ENCODE measurements at regions not wholly inside any gene's neighbourhood (a gene's known extent, or its start where the extent isn't known, plus 50 kb on each side); places are given as distances from the start of the nearest gene placed in this dataset.
"Not testable (repeated sequence)": the region's sequence is repeated elsewhere in the genome, so short reads cannot be mapped to it uniquely, and the experiment has no call there.

DNA sequence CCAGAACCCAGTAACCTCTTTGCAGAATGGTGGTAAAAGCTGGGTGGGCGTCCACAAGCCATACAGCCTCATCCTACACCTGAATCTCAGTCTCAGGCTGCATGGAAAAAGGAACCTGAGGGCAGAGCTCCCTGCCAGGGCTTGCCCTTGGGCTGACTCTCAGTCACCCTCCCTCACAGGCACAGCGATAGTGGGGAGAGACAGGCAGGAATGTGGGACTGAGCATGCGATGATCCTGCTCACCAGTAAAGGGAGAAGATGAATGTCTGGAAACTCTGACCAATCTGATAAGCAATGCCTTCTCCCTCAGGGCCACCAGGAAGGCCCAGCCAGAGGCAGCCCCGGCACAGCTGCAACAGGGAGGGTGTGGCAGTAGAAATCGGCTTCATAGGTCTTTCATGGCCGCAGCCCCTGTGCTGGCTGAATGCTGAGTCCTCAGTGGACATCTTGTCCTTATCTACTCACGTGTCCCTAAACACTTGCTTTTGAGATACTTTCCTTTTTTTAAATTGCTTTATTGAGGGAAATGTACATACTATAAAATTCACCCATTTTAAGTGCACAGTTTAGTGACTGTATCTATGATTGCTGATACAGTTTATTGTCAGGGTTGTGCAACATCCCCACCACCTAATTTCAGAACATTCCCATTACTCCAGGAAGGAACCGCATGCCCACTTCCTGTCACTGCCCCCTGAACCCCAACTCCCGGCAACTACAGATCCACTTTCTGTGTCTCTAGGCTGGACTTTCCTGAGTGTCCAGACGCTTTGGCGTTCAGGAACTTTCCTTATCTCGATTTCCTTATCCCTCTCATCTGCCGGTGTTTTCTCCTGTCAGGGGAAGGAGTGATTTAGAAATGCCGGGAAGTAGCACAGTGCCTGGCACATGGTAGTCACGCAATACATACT, 258.1 kb downstream of the PCNX1 start:
- peak overlapping the region in 1 of 10 donors; percentile 39 for H3K27ac Mint-ChIP-seq
- peaks cover 0 to 7% (median 0%) of the 10 kb centered on the region in 3 donors for H3K36me3 Mint-ChIP-seq
- no peak overlapping the region for H3K4me3 Mint-ChIP-seq
- peaks cover 10 to 22% (median 16%) of the 10 kb centered on the region in 4 donors for H3K4me1 Mint-ChIP-seq
- ATAC-seq: no peak
- peaks cover 0 to 8% (median 2%) of the 10 kb centered on the region in 9 donors for H3K9me3 Mint-ChIP-seq
- DNase-seq: no peak
- H3K27me3 Mint-ChIP-seq: peaks cover 0 to 7% (median 3%) of the 10 kb centered on the region in 5 donors
- POLR2A ChIA-PET: no interaction called here

DNA sequence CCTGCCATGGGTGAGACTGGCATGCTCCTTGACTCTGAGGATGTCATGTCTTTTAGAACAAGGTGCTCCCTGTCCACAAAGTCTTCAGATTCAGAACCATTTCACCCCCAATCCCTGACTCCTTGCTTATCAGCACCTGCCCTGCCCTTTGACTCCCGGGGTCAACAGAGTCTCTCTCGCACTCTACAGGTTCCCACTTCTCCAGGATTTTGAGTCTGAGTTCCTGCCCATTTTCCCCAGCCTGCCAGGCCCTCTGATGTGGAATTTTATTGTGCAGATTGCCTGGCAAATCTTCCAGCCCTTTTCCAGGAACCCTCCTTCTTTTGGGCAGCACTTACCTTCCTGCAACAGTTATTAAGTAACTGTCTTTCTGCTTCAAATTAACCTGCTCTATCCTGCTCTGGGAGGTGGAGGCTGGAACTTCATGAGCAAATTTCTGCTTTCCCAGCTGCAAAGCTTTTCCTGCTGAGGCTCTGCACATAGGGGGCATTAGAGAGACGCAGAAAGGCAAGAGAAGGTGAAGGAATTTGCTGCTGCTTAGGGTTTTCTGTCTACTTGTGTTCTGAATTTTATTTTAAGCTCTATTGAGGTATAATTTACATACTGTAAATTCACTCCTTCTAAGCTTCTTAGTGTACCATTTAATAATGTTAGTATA, 259.1 kb downstream of the PCNX1 start:
- Mint-ChIP-seq H3K4me1 (peaks cover 10 to 22% (median 16%) of the 10 kb centered on the region in 4 donors), H3K27me3 (peaks cover 0 to 9% (median 3%) of the 10 kb centered on the region in 5 donors), H3K4me3 (no peak overlapping the region), H3K36me3 (peaks cover 0 to 4% (median 0%) of the 10 kb centered on the region in 3 donors), H3K9me3 (peaks cover 0 to 2% (median 0%) of the 10 kb centered on the region in 9 donors), H3K27ac (peak overlapping the region in 1 of 10 donors; percentile 21)
- ATAC-seq: no peak
- POLR2A ChIA-PET: interaction anchor here (0.5 kb wide), 1 partner anchor 10 kb away, joined by 3 read pairs; no protein-coding TSS in a partner anchor
- DNase-seq: peak in 1 of 10 donors; percentile 27

DNA sequence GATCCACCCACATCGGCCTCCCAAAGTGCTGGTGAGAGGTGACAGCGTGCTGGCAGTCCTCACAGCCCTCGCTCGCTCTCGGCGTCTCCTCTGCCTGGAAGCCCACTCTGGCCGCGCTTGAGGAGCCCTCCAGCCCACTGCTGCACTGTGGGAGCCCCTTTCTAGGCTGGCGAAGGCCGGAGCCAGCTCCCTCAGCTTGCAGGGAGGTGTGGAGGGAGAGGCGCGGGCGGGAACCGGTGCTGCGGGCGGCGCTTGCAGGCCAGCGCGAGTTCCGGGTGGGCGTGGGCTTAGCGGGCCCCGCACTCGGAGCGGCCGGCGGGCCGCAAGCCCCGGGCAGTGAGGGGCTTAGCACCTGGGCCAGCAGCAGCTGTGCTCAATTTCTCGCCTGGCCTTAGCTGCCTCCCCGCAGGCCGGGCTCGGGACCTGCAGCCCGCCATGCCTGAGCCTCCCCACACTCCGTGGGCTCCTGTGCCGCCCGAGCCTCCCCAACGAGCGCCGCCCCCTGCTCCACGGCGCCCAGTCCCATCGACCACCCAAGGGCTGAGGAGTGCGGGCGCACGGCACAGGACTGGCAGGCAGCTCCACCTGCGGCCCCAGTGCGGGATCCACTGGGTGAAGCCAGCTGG, 260.2 kb downstream of the PCNX1 start:
- POLR2A ChIA-PET: interaction anchor here (0.5 kb wide), 1 partner anchor 11 kb away, joined by 3 read pairs; no protein-coding TSS in a partner anchor
- DNase-seq, H3K27ac Mint-ChIP-seq, H3K36me3 Mint-ChIP-seq, ATAC-seq, H3K9me3 Mint-ChIP-seq: not testable (repeated sequence)
- peaks cover 0 to 12% (median 3%) of the 10 kb centered on the region in 5 donors for H3K27me3 Mint-ChIP-seq
- peaks cover 10 to 22% (median 16%) of the 10 kb centered on the region in 4 donors for H3K4me1 Mint-ChIP-seq
- peak overlapping the region in 2 of 10 donors; percentile 72 to 86 for H3K4me3 Mint-ChIP-seq

DNA sequence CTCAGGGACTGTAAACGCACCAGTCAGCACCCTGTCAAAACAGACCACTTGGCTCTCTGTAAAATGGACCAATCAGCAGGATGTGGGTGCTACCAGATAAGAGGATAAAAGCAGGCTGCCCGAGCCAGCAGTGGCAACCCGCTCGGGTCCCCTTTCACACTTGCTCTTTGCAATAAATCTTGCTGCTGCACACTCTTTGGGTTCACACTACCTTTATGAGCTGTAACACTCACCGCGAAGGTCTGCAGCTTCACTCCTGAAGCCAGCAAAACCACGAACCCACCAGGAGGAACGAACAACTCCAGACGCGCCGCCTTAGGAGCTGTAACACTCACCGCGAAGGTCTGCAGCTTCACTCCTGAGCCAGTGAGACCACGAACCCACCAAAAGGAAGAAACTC, 260.9 kb downstream of the PCNX1 start:
- peak in 5 of 10 donors; percentile 12 to 32 (median 21) for DNase-seq
- Mint-ChIP-seq H3K4me3 (peak overlapping the region; percentile 70 to 96 (median 88)), H3K27ac (peak overlapping the region; percentile 27 to 90 (median 72)), H3K4me1 (peaks cover 10 to 22% (median 16%) of the 10 kb centered on the region in 4 donors), H3K27me3 (peaks cover 0 to 12% (median 4%) of the 10 kb centered on the region in 5 donors)
- H3K36me3 Mint-ChIP-seq, POLR2A ChIA-PET, H3K9me3 Mint-ChIP-seq: not testable (repeated sequence)
- peak; percentile 39 to 45 for ATAC-seq

DNA sequence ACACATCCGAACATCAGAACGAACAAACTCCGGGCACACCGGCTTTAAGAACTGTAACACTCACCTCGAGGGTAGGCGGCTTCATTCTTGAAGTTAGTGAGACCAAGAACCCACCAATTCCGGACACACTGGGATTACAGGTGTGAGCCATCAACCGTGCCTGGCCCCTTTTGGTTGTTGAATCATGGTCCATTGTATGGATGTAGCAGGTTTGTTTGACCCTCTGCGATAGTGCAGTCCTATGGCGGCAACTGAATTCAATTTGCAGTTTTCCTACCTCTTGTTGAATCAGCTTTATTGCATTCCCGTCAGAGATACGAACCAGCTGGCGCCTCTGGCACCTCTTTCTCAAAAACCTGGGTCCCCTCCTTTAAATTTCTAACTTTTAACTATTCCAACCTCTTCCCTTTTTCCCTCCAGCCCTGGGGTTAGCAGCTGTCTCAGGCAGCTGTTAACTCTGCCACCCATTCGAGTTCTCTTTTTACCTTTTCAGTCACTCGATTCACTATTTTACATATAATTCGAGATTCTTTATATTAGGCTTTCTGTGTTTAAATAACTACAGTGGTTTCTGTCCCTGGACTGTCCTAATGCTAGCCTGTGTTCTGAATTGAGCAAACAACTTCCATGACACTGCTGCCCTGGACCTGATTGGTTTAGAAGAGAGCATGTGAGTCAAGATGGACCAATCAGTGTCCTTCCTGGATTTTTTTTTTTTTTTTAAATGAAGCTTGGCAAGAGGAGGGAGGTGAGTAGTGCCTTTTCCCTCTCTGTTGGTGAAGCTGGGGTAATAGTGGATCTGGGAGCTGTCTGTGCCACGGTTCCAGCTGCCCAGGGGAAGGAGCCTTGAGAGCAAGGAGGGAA, 261.5 kb downstream of the PCNX1 start:
- H3K4me1 Mint-ChIP-seq: peaks cover 10 to 22% (median 16%) of the 10 kb centered on the region in 4 donors
- POLR2A ChIA-PET: interaction anchor here (0.5 to 0.7 kb wide), 2 partner anchors 109 to 569 kb away, joined by 3 to 5 read pairs; no protein-coding TSS in a partner anchor
- peaks cover 0 to 12% (median 4%) of the 10 kb centered on the region in 5 donors for H3K27me3 Mint-ChIP-seq
- peak overlapping the region; percentile 70 to 96 (median 88) for H3K4me3 Mint-ChIP-seq
- peak overlapping the region in 9 of 10 donors; percentile 27 to 90 (median 73) for H3K27ac Mint-ChIP-seq
- no peaks in the 10 kb centered on the region for H3K9me3 Mint-ChIP-seq
- DNase-seq (peak in 2 of 10 donors; percentile 13 to 18), ATAC-seq (peak; percentile 42 to 54)
- no peaks in the 10 kb centered on the region for H3K36me3 Mint-ChIP-seq

DNA sequence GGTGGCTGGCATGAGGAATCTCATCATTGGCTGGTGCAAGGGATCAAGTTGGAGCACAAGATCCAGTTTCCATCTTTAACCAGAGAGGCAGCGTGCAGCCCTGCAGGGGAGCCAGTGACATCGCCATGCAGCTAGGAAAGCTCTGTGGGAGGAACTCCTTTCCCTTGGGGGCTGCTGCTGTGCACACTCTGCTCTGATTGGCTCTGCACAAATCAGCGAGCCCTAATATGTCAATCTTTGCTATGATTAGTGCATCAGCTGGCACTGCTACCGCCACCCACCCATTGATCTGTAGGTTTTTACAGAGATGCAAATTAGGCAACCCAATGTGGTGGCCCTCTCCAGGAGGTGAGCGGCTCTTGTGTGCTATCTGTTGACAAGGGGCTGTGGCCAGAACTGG, 262.6 kb downstream of the PCNX1 start:
- H3K36me3 Mint-ChIP-seq: no peaks in the 10 kb centered on the region
- ATAC-seq: no peak
- peaks cover 10 to 22% (median 16%) of the 10 kb centered on the region in 4 donors for H3K4me1 Mint-ChIP-seq
- no peak overlapping the region for H3K4me3 Mint-ChIP-seq
- DNase-seq: no peak
- POLR2A ChIA-PET: no interaction called here
- H3K9me3 Mint-ChIP-seq: no peaks in the 10 kb centered on the region
- H3K27ac Mint-ChIP-seq: no peak overlapping the region
- H3K27me3 Mint-ChIP-seq: peaks cover 0 to 12% (median 4%) of the 10 kb centered on the region in 5 donors

DNA sequence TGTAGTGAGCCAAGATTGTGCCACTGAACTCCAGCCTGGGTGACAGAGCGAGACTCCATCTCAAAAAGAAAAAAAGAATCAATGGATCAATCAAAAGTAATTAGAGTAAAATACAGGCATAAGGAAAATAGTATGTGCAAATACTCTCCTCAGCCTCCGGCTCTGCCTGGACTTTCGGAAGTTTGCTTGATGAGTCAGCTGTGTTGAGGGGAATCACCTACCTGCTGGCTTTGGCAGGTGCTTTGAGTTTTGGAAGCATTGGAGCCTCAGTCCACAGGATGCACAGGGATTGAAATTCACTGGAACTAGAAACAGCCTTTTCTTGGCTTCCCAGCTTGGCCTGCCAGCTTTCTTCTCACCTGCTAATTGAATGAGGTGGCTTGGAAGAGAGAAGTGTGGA, 268.2 kb downstream of the PCNX1 start:
- peaks cover 0 to 6% (median 1%) of the 10 kb centered on the region in 5 donors for H3K27me3 Mint-ChIP-seq
- no peaks in the 10 kb centered on the region for H3K9me3 Mint-ChIP-seq
- DNase-seq (no peak), ATAC-seq (no peak)
- no peak overlapping the region for H3K27ac Mint-ChIP-seq
- no peak overlapping the region for H3K4me3 Mint-ChIP-seq
- no peaks in the 10 kb centered on the region for H3K4me1 Mint-ChIP-seq
- H3K36me3 Mint-ChIP-seq: no peaks in the 10 kb centered on the region
- POLR2A ChIA-PET: no interaction called here

DNA sequence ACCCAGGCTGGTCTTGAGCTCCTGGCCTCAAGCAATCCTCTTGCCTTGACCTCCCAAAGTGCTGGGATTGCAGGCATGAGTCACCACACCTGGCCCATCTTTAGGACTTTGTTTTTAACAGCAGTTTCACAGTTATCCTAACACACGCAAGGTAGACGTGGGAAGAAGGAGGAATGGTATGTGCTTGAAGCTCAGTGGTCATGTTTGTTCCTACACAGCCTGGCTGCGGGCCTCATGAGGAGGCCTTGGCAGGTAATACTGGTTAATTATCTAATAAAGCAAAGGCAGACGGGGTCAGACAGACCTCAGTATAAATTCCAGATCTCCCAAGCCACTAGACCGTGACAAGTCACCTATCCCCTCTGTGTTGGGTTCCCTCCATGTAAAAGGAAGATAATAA, 271.8 kb downstream of the PCNX1 start:
- no peak overlapping the region for H3K27ac Mint-ChIP-seq
- H3K27me3 Mint-ChIP-seq: no peaks in the 10 kb centered on the region
- no peak for DNase-seq
- no peaks in the 10 kb centered on the region for H3K9me3 Mint-ChIP-seq
- H3K36me3 Mint-ChIP-seq: no peaks in the 10 kb centered on the region
- H3K4me3 Mint-ChIP-seq: no peak overlapping the region
- POLR2A ChIA-PET: no interaction called here
- ATAC-seq: no peak
- H3K4me1 Mint-ChIP-seq: no peaks in the 10 kb centered on the region

DNA sequence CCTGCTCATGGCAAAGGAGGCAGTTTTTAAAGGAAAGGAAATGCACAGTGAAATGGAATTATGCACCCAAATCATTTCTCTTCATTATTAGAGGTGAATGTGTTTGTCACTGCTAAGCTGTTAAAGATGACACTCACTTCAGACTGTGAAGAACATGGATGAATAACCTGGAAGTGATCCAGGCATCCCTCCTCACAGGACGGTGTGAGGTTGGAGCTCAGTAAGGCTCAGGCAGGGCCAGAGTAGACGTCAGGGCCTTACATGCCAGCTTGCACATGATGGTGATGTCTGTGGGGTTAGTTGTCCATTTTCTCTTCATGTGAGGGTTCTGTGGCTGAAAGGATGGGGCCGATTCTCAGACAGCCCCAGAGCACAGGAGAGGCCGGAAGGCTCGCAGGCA, 273.1 kb downstream of the PCNX1 start:
- POLR2A ChIA-PET: no interaction called here
- Mint-ChIP-seq H3K36me3 (no peaks in the 10 kb centered on the region), H3K4me1 (no peaks in the 10 kb centered on the region), H3K27ac (no peak overlapping the region), H3K9me3 (no peaks in the 10 kb centered on the region), H3K27me3 (no peaks in the 10 kb centered on the region), H3K4me3 (no peak overlapping the region)
- ATAC-seq (no peak), DNase-seq (no peak)

DNA sequence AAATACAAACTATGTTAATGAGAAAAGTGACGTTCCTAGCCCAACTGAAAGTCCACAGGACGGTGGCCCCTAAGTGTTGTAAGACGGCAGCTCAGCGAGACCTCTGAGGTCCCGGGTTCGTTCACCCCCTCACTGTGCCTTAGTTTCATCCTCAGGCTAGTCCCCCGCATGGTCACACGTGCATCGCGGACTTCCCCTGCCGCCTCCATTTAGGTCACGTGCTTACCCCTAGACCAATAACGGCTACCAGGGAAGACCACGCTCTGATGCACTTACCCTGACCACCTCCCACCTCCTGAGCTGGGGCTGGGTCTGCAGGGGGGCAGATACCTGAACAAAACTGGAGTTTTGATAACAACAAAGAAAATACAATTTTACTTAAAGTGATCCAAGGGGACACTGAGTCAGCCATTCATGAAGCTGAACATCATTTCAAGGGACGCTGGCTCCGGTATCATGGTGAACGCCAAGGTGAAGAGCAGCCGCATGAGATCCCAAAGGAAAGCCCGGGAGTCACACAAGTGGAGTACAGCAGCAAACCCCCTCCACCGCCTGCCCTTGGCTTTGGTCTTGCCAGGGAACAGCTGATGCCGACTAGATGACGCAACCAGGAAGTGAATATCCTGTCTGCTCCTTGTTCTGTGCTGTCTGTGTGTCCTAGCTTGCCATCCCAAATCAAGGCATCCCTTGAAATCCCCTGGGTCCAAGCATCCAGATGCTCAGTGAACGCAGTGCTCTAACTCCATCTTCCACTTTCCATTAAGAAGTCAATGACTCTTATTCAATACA, 274.1 kb downstream of the PCNX1 start:
- POLR2A ChIA-PET: no interaction called here
- no peak overlapping the region for H3K27ac Mint-ChIP-seq

More for the DNA sequence above, 274.1 kb downstream of the PCNX1 start:
- no peaks in the 10 kb centered on the region for H3K4me1 Mint-ChIP-seq
- peaks cover 0 to 4% (median 0%) of the 10 kb centered on the region in 9 donors for H3K9me3 Mint-ChIP-seq
- ATAC-seq (no peak), DNase-seq (no peak)
- no peak overlapping the region for H3K4me3 Mint-ChIP-seq
- H3K27me3 Mint-ChIP-seq: peaks cover 0 to under 1% (median 0%) of the 10 kb centered on the region in 5 donors
- peaks cover 0 to 1% (median 0%) of the 10 kb centered on the region in 3 donors for H3K36me3 Mint-ChIP-seq

All from naive thymus-derived CD8-positive, alpha-beta T cell (primary cell).